ENCODE measurements at regions not wholly inside any gene's neighbourhood (a gene's known extent, or its start where the extent isn't known, plus 50 kb on each side); places are given as distances from the start of the nearest gene placed in this dataset.
A peak's percentile ranks its signal among the peaks of the same experiment; 100 is the strongest.
"Not testable (repeated sequence)": the region's sequence is repeated elsewhere in the genome, so short reads cannot be mapped to it uniquely, and the experiment has no call there.

- H3K4me3 ChIP-seq (ENCODE audit: low read depth, low read length); DNase-seq (ENCODE audit: low read depth): not testable (repeated sequence)
Measured at GRCh38 chr15:101967364-101967763, 155.4 kb downstream of the OR4F15 start.

- H3K4me3 ChIP-seq (ENCODE audit: low read depth, low read length); DNase-seq (ENCODE audit: low read depth): not testable (repeated sequence)
Measured at GRCh38 chr15:101970605-101971004, 158.6 kb downstream of the OR4F15 start.

- DNase-seq (ENCODE audit: low read depth); H3K4me3 ChIP-seq (ENCODE audit: low read depth, low read length): not testable (repeated sequence)
Measured at GRCh38 chr15:101977281-101977680, 165.3 kb downstream of the OR4F15 start.

GRCh38 chr15:101980206-101980910 lies 168.4 kb downstream of the OR4F15 start:
- peak; percentile 32 for DNase-seq (ENCODE audit: low read depth)
- not testable (repeated sequence) for H3K4me3 ChIP-seq (ENCODE audit: low read depth, low read length)

Measured in NB4 (cell line).